IMR-90 (cell line): ENCODE measurements at regions not wholly inside any gene's neighbourhood (a gene's known extent, or its start where the extent isn't known, plus 50 kb on each side); places are given as distances from the start of the nearest gene placed in this dataset.

Experiments
- ATAC-seq: fragments of 200-7000 bp; cut with Tn5 transposase; 2 replicates; pipeline ENCODE4 v1.9.1; 2020; ENCODE audit warnings: low read depth, mild to moderate bottlenecking, moderate library complexity
- BruUV-seq: library from RNA; stranded (reverse); fragments of 400-500 nt; replicated peaks from 2 replicates; lab custom pipeline; 2021; lab: Mats Ljungman, UMichigan
- CTCF ChIA-PET: fragments of 300-600 bp; formaldehyde crosslinking; extraction: SDS; loops from one replicate; lab custom pipeline; 2021; ENCODE audit warnings: antibody characterized with exemption; lab: Yijun Ruan, JAX
- POLR2A ChIA-PET: fragments of 300-600 bp; sonication (Branson Sonifier 250); formaldehyde crosslinking; loops from one replicate; lab custom pipeline; 2022; ENCODE audit warnings: antibody characterized with exemption; ENCODE audit not compliant: unreplicated experiment; lab: Charles Lee
- DNase-seq: peaks from one replicate; pipeline ENCODE4 v3.0.0; 2013
- H2AFZ ChIP-seq: replicated peaks from 2 replicates; pipeline ENCODE3; 2013; ENCODE audit warnings: low read length, mild to moderate bottlenecking; ENCODE audit not compliant: poor library complexity
- H2AK5ac ChIP-seq: 2 replicates; pipeline ENCODE4 v1.6.1; 2013; ENCODE audit warnings: low read depth, low read length, inconsistent platforms
- H2AK9ac ChIP-seq: replicated peaks from 2 replicates; pipeline ENCODE3; 2013; ENCODE audit warnings: mild to moderate bottlenecking, low read depth, low read length, moderate library complexity; ENCODE audit not compliant: poor library complexity
- H2BK120ac ChIP-seq: 2 replicates; pipeline ENCODE4 v1.6.1; 2013; ENCODE audit warnings: low read depth, low read length, inconsistent platforms
- H2BK15ac ChIP-seq: 3 replicates; pipeline ENCODE4 v1.6.1; 2013; ENCODE audit warnings: low read depth, low read length, inconsistent platforms
- H2BK20ac ChIP-seq: 2 replicates; pipeline ENCODE4 v1.6.1; 2013; ENCODE audit warnings: low read depth, mild to moderate bottlenecking, inconsistent platforms, low read length, moderate library complexity
- H2BK5ac ChIP-seq: 2 replicates; pipeline ENCODE4 v1.6.1; 2013; ENCODE audit warnings: mild to moderate bottlenecking, low read depth, low read length, inconsistent platforms; ENCODE audit not compliant: poor library complexity, severe bottlenecking
- H3K14ac ChIP-seq: replicated peaks from 2 replicates; pipeline ENCODE4 v1.6.1; 2013; ENCODE audit warnings: low read depth, low read length, inconsistent platforms
- H3K18ac ChIP-seq: 2 replicates; pipeline ENCODE4 v1.6.1; 2013; ENCODE audit warnings: low read depth, low read length, control low read depth
- H3K23ac ChIP-seq: 2 replicates; pipeline ENCODE4 v1.6.1; 2013; ENCODE audit warnings: low read depth, low read length, inconsistent platforms
- H3K27ac ChIP-seq: 2 replicates; pipeline ENCODE4 v1.5.1; 2013; ENCODE audit warnings: mild to moderate bottlenecking, control low read depth, low read length; ENCODE audit not compliant: insufficient read depth
- H3K27me3 ChIP-seq: 2 replicates; pipeline ENCODE4 v1.6.1; 2013; ENCODE audit warnings: low read length; ENCODE audit not compliant: control insufficient read depth, insufficient read depth
- H3K36me3 ChIP-seq: 2 replicates; pipeline ENCODE4 v1.6.1; 2013; ENCODE audit warnings: low read length, mixed read lengths; ENCODE audit not compliant: control insufficient read depth, insufficient read depth
- H3K4ac ChIP-seq: 2 replicates; pipeline ENCODE4 v1.6.1; 2013; ENCODE audit warnings: low read depth, low read length, inconsistent platforms
- H3K4me1 ChIP-seq: 2 replicates; pipeline ENCODE4 v1.6.1; 2013; ENCODE audit warnings: low read length, mixed read lengths; ENCODE audit not compliant: control insufficient read depth, insufficient read depth
- H3K4me2 ChIP-seq: 2 replicates; pipeline ENCODE4 v1.6.1; 2013; ENCODE audit warnings: low read depth, mild to moderate bottlenecking, control low read depth, low read length, moderate library complexity
- H3K4me3 ChIP-seq: 2 replicates; pipeline ENCODE4 v1.5.1; 2013; ENCODE audit warnings: low read depth, mild to moderate bottlenecking, control low read depth, low read length, moderate library complexity; ENCODE audit not compliant: insufficient read depth
- H3K56ac ChIP-seq: 2 replicates; pipeline ENCODE4 v1.6.1; 2013; ENCODE audit warnings: low read length, inconsistent platforms; ENCODE audit not compliant: insufficient read depth; ENCODE audit errors: extremely low read depth
- H3K79me1 ChIP-seq, 2 experiments: 2 replicates each; pipeline ENCODE4 v1.6.1; 2013; ENCODE audit warnings: low read length in 2 of 2, inconsistent platforms in 1 of 2, low read depth in 1 of 2
- H3K9ac ChIP-seq: 2 replicates; pipeline ENCODE4 v1.6.1; 2013; ENCODE audit warnings: low read depth, low read length, control low read depth
- H3K9me1 ChIP-seq: 2 replicates; pipeline ENCODE4 v1.6.1; 2013; ENCODE audit warnings: low read length, inconsistent platforms; ENCODE audit not compliant: insufficient read depth
- H3K9me3 ChIP-seq: 2 replicates; pipeline ENCODE4 v1.6.1; 2013; ENCODE audit warnings: low read length; ENCODE audit not compliant: control insufficient read depth, insufficient read depth
- H4K20me1 ChIP-seq: 2 replicates; pipeline ENCODE4 v1.6.1; 2013; ENCODE audit warnings: low read length, inconsistent platforms; ENCODE audit not compliant: insufficient read depth
- H4K5ac ChIP-seq: 2 replicates; pipeline ENCODE4 v1.6.1; 2013; ENCODE audit warnings: mild to moderate bottlenecking, low read depth, low read length, control low read depth
- H4K8ac ChIP-seq, 2 experiments: 2 replicates each; pipeline ENCODE4 v1.6.1; 2013; ENCODE audit warnings: low read depth in 2 of 2, low read length in 2 of 2, control low read depth in 1 of 2, inconsistent platforms in 1 of 2
- H4K91ac ChIP-seq: 2 replicates; pipeline ENCODE4 v1.6.1; 2013; ENCODE audit warnings: low read depth, low read length, inconsistent platforms; ENCODE audit not compliant: insufficient read depth
- BHLHE40 ChIP-seq: fragments of 150-350 bp; IDR thresholded peaks from 2 replicates; pipeline ENCODE4 v1.6.1; 2016; ENCODE audit warnings: mild to moderate bottlenecking, low read depth, low read length
- CEBPB ChIP-seq: IDR thresholded peaks from 2 replicates; pipeline ENCODE4 v1.6.1; 2012; ENCODE audit warnings: low read depth, low read length, improper control_type of control experiment
- CHD1 ChIP-seq: IDR thresholded peaks from 2 replicates; pipeline ENCODE4 v1.6.1; 2012; ENCODE audit warnings: low read depth, low read length, improper control_type of control experiment
- CTCF ChIP-seq: conservative IDR thresholded peaks from 2 replicates; pipeline ENCODE4 v1.5.1; 2012; ENCODE audit warnings: mild to moderate bottlenecking, low read depth, low read length, improper control_type of control experiment
- ELK1 ChIP-seq: fragments of 150-350 bp; IDR thresholded peaks from 2 replicates; pipeline ENCODE4 v1.6.1; 2016; ENCODE audit warnings: low read depth, mild to moderate bottlenecking, low read length, moderate library complexity, borderline replicate concordance
- FOS ChIP-seq: fragments of 150-350 bp; IDR thresholded peaks from 2 replicates; pipeline ENCODE4 v1.6.1; 2016; ENCODE audit warnings: low read depth, low read length
- MAFK ChIP-seq: IDR thresholded peaks from 2 replicates; pipeline ENCODE4 v1.6.1; 2012; ENCODE audit warnings: low read depth, low read length, improper control_type of control experiment
- MAZ ChIP-seq: IDR thresholded peaks from 2 replicates; pipeline ENCODE4 v1.6.1; 2012; ENCODE audit warnings: low read depth, mild to moderate bottlenecking, low read length, improper control_type of control experiment, moderate library complexity, borderline replicate concordance
- MXI1 ChIP-seq: IDR thresholded peaks from 2 replicates; pipeline ENCODE4 v1.6.1; 2012; ENCODE audit warnings: low read depth, mild to moderate bottlenecking, low read length, moderate library complexity, borderline replicate concordance
- NFE2L2 ChIP-seq: fragments of 150-350 bp; IDR thresholded peaks from 2 replicates; pipeline ENCODE4 v1.6.1; 2016; ENCODE audit warnings: low read depth, mild to moderate bottlenecking, low read length
- POLR2A ChIP-seq: IDR thresholded peaks from 2 replicates; pipeline ENCODE4 v1.6.1; 2012; ENCODE audit warnings: mild to moderate bottlenecking, low read depth, low read length
- RAD21 ChIP-seq: IDR thresholded peaks from 2 replicates; pipeline ENCODE4 v1.6.1; 2012; ENCODE audit warnings: low read length, improper control_type of control experiment
- RCOR1 ChIP-seq: IDR thresholded peaks from 2 replicates; pipeline ENCODE4 v1.6.1; 2012; ENCODE audit warnings: mild to moderate bottlenecking, low read length, improper control_type of control experiment; ENCODE audit not compliant: insufficient replicate concordance
- RFX5 ChIP-seq: IDR thresholded peaks from 2 replicates; pipeline ENCODE4 v1.8.0; 2012; ENCODE audit warnings: low read depth, mild to moderate bottlenecking, low read length, moderate library complexity
- SMC3 ChIP-seq: fragments of 150-350 bp; IDR thresholded peaks from 2 replicates; pipeline ENCODE4 v1.6.1; 2016; ENCODE audit warnings: low read depth, mild to moderate bottlenecking, antibody characterized with exemption, low read length, moderate library complexity
- USF2 ChIP-seq: fragments of 150-350 bp; IDR thresholded peaks from 2 replicates; pipeline ENCODE4 v1.6.1; 2017; ENCODE audit warnings: mild to moderate bottlenecking, antibody characterized with exemption, low read length, low read depth
- WGBS, 2 experiments: methylation state at CpG; one replicate each; pipeline versions ENCODE4 v1.1.5 to v1.1.7; 2013; ENCODE audit warnings: missing lambda C conversion rate in 2 of 2; ENCODE audit not compliant: insufficient read length in 1 of 2; ENCODE audit errors: extremely low coverage in 2 of 2; 5-methylcytosine and 5-hydroxymethylcytosine counted together
- dilution Hi-C: fragments of 300-500 bp; cut with HindIII; formaldehyde crosslinking; loops from one replicate; pipeline ENCODE4 v1.14.3; 2018; ENCODE audit warnings: low sequenced_read_pairs; ENCODE audit not compliant: unreplicated experiment
- in situ Hi-C: fragments of 300-500 bp; cut with MboI; formaldehyde crosslinking; loops from 3 replicates; pipeline ENCODE4 v1.14.3; 2019; ENCODE audit warnings: low sequenced_read_pairs, inconsistent platforms, mixed read lengths
- intact Hi-C: fragments of 100-400 bp; cut with micrococcal nuclease; formaldehyde crosslinking; loops from 2 replicates; pipeline ENCODE4 v1.10.0; 2022

- POLR2A ChIA-PET, result no interaction called here
- no peak for ATAC-seq
These were observed 348.8 kb downstream of the ALG10 start for GRCh38 chr12:34371050-34371449.

More at GRCh38 chr12:34371050-34371449, 348.8 kb downstream of the ALG10 start:
- Histone ChIP-seq H2AK5ac (no peak overlapping the region), H3K9ac (no peak overlapping the region), H4K8ac (no peak overlapping the region), H3K79me1 (no peaks in the 10 kb centered on the region), H2BK5ac (no peak overlapping the region), H2AFZ (no peak overlapping the region), H2BK20ac (no peak overlapping the region), H3K4ac (no peak overlapping the region), H2BK15ac (no peak overlapping the region), H3K23ac (no peak overlapping the region), H3K14ac (no peak overlapping the region), H3K27ac (no peak overlapping the region), H3K36me3 (no peaks in the 10 kb centered on the region), H3K4me1 (no peaks in the 10 kb centered on the region), H2AK9ac (no peak overlapping the region), H3K56ac (no peak overlapping the region), H3K27me3 (no peaks in the 10 kb centered on the region), H3K9me1 (no peaks in the 10 kb centered on the region), H4K5ac (no peak overlapping the region), H2BK120ac (no peak overlapping the region), H3K18ac (no peak overlapping the region), H4K91ac (no peak overlapping the region), H3K4me3 (no peak overlapping the region), H3K9me3 (peaks cover 28% of the 10 kb centered on the region), H4K20me1 (no peaks in the 10 kb centered on the region), H3K4me2 (no peak overlapping the region)
- no TSS peak for BruUV-seq
- no CpG with 5 or more reads among the region's 17 CpGs for WGBS, 2 experiments
- CTCF ChIA-PET, result no interaction called here
- TF ChIP-seq ELK1 (no peak), BHLHE40 (no peak), MXI1 (no peak), RAD21 (no peak), CHD1 (no peak), MAFK (no peak), USF2 (no peak), NFE2L2 (no peak), SMC3 (no peak), POLR2A (no peak), RCOR1 (no peak), FOS (no peak), CTCF (no peak), RFX5 (no peak), CEBPB (no peak), MAZ (no peak)
- DNase-seq, result no peak
- in situ Hi-C loops, result no loop called here
- intact Hi-C loops, result no loop called here
- dilution Hi-C loops, result no loop called here
